Erythroblast (primary cell): ENCODE measurements at regions not wholly inside any gene's neighbourhood (a gene's known extent, or its start where the extent isn't known, plus 50 kb on each side); places are given as distances from the start of the nearest gene placed in this dataset.

Source experiments
- GATA1 ChIP-seq: IDR thresholded peaks from 2 replicates; pipeline ENCODE4 v1.6.1; 2011; ENCODE audit warnings: low read depth, mild to moderate bottlenecking, control low read depth, low read length, moderate library complexity
- POLR2A ChIP-seq: IDR thresholded peaks from 2 replicates; pipeline ENCODE4 v1.6.1; 2011; ENCODE audit warnings: mild to moderate bottlenecking, low read length

GRCh38 chr17:31722251-31723056 is 136.6 kb downstream of the COPRS start:
- TF ChIP-seq POLR2A (no peak), GATA1 (no peak)
